MV-4-11 (cell line): ENCODE measurements at regions not wholly inside any gene's neighbourhood (a gene's known extent, or its start where the extent isn't known, plus 50 kb on each side); places are given as distances from the start of the nearest gene placed in this dataset.

Source experiments
- DNase-seq: peaks from one replicate; lab custom pipeline; 2025; lab: John Stamatoyannopoulos, UW

GRCh38 chr1:232555494-232556210 is 74.3 kb downstream of the SIPA1L2 start:
- DNase-seq, result no peak

GRCh38 chr1:232554409-232554808 is 75.5 kb downstream of the SIPA1L2 start:
- DNase-seq, result no peak

- no peak for DNase-seq
These were observed 76.1 kb downstream of the SIPA1L2 start for GRCh38 chr1:232553809-232554208.

- DNase-seq, result no peak
These were observed 76.7 kb downstream of the SIPA1L2 start for GRCh38 chr1:232553050-232553754.

- DNase-seq, result no peak
These were observed 78.5 kb downstream of the SIPA1L2 start for GRCh38 chr1:232551386-232551785.

- no peak for DNase-seq
These were observed 79.9 kb downstream of the SIPA1L2 start for GRCh38 chr1:232550007-232550406.

GRCh38 chr1:232548691-232549090 is 81.2 kb downstream of the SIPA1L2 start:
- DNase-seq, result no peak

- DNase-seq, result no peak
These were observed 81.9 kb downstream of the SIPA1L2 start for GRCh38 chr1:232547938-232548484.

GRCh38 chr1:232542633-232543593 is 87.0 kb downstream of the SIPA1L2 start:
- no peak for DNase-seq

GRCh38 chr1:232538943-232539302 is 91.0 kb downstream of the SIPA1L2 start:
- no peak for DNase-seq

- no peak for DNase-seq
These were observed 91.5 kb downstream of the SIPA1L2 start for GRCh38 chr1:232538224-232538942.

GRCh38 chr1:232534552-232535517 is 95.1 kb downstream of the SIPA1L2 start:
- no peak for DNase-seq

GRCh38 chr1:232533328-232533727 is 96.6 kb downstream of the SIPA1L2 start:
- no peak for DNase-seq

- DNase-seq, result no peak
These were observed 97.0 kb downstream of the SIPA1L2 start for GRCh38 chr1:232532901-232533300.

GRCh38 chr1:232531291-232531690 is 98.6 kb downstream of the SIPA1L2 start:
- no peak for DNase-seq

- no peak for DNase-seq
These were observed 100.2 kb downstream of the SIPA1L2 start for GRCh38 chr1:232529747-232530146.

GRCh38 chr1:232528472-232529089 is 101.4 kb downstream of the SIPA1L2 start:
- no peak for DNase-seq

- no peak for DNase-seq
These were observed 105.9 kb downstream of the SIPA1L2 start for GRCh38 chr1:232524056-232524455.

GRCh38 chr1:232522189-232522588 is 107.7 kb downstream of the SIPA1L2 start:
- DNase-seq, result no peak

- no peak for DNase-seq
These were observed 108.3 kb downstream of the SIPA1L2 start for GRCh38 chr1:232521660-232522059.
